K562 (cell line): ENCODE measurements at regions not wholly inside any gene's neighbourhood (a gene's known extent, or its start where the extent isn't known, plus 50 kb on each side); places are given as distances from the start of the nearest gene placed in this dataset.

ENCODE experiments used
- CHD2 ChIP-seq: IDR thresholded peaks from 2 replicates; pipeline ENCODE4 v1.6.1; 2011; ENCODE audit warnings: low read depth, low read length
- DMBX1 ChIP-seq: fragments of 250-450 bp; sonication (Bioruptor Pico); IDR thresholded peaks from 2 replicates; pipeline ENCODE4 v1.8.0; 2022; ENCODE audit warnings: inconsistent platforms, mild to moderate bottlenecking, moderate library complexity, borderline replicate concordance
- GATAD2B ChIP-seq: fragments of 450-650 bp; IDR thresholded peaks from 2 replicates; pipeline ENCODE4 v1.6.1; 2017; ENCODE audit warnings: mild to moderate bottlenecking, borderline replicate concordance
- HLTF ChIP-seq: fragments of 450-650 bp; IDR thresholded peaks from 2 replicates; pipeline ENCODE4 v1.6.1; 2016
- REST ChIP-seq, 2 experiments: fragments of 450-650 bp; formaldehyde crosslinking in 1 of 2; IDR thresholded peaks; 2 replicates each; pipeline versions ENCODE4 v1.4.0 to v1.6.1; 2014 to 2020; ENCODE audit warnings: mild to moderate bottlenecking in 2 of 2, borderline replicate concordance in 1 of 2, low read depth in 1 of 2
- ZNF133 ChIP-seq: fragments of 250-450 bp; sonication (Bioruptor Pico); IDR thresholded peaks from 2 replicates; pipeline ENCODE4 v1.4.0; 2020; ENCODE audit warnings: mild to moderate bottlenecking
- ZNF274 ChIP-seq: IDR thresholded peaks from 2 replicates; pipeline ENCODE4 v1.6.1; 2011; ENCODE audit warnings: low read depth, mild to moderate bottlenecking, low read length, moderate library complexity, borderline replicate concordance
- ZNF785 ChIP-seq: fragments of 250-450 bp; sonication (Bioruptor Pico); IDR thresholded peaks from 2 replicates; pipeline ENCODE4 v1.4.0; 2020; ENCODE audit warnings: mild to moderate bottlenecking
- TF ChIP-seq, protein P1 (sequence below), 2 experiments: IDR thresholded peaks in 1 of 2; conservative IDR thresholded peaks in 1 of 2; 2 replicates each; pipeline ENCODE4 v1.6.1; 2016; ENCODE audit warnings: low read depth in 2 of 2, mild to moderate bottlenecking in 1 of 2, missing compliant biosample characterization in 1 of 2, missing genetic modification characterization in 1 of 2, moderate library complexity in 1 of 2

GRCh38 chr6:14055541-14055940 lies 62.0 kb upstream of the CD83 start (continued):
- TF ChIP-seq, protein P1, sequence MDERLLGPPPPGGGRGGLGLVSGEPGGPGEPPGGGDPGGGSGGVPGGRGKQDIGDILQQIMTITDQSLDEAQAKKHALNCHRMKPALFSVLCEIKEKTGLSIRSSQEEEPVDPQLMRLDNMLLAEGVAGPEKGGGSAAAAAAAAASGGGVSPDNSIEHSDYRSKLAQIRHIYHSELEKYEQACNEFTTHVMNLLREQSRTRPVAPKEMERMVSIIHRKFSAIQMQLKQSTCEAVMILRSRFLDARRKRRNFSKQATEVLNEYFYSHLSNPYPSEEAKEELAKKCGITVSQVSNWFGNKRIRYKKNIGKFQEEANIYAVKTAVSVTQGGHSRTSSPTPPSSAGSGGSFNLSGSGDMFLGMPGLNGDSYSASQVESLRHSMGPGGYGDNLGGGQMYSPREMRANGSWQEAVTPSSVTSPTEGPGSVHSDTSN (CRISPR knock-in tag; IDR thresholded peaks at IDR 0.05; ENCODE audit: low read depth): no peak
- TF ChIP-seq, protein P1 (tag; conservative IDR thresholded peaks at IDR 0.05; ENCODE audit: low read depth): no peak
- TF ChIP-seq HLTF (no peak), GATAD2B (no peak), ZNF274 (no peak), DMBX1 (CRISPR knock-in tag) (no peak), REST (IDR thresholded peaks at IDR 0.05; ENCODE audit: borderline replicate concordance) (no peak), REST (CRISPR knock-in tag; IDR thresholded peaks at IDR 0.05; ENCODE audit: low read depth) (no peak), ZNF785 (CRISPR knock-in tag) (no peak), CHD2 (no peak), ZNF133 (no peak)
